ENCODE measurements at regions not wholly inside any gene's neighbourhood (a gene's known extent, or its start where the extent isn't known, plus 50 kb on each side); places are given as distances from the start of the nearest gene placed in this dataset.

- Histone ChIP-seq H4K20me1 (ENCODE audit: insufficient read depth, low read length) (no peaks in the 10 kb centered on the region), H3K36me3 (ENCODE audit: insufficient read depth, low read length) (no peaks in the 10 kb centered on the region), H3K4me2 (ENCODE audit: low read length) (no peak overlapping the region), H3K4me1 (ENCODE audit: insufficient read depth, low read length, poor library complexity, severe bottlenecking) (no peaks in the 10 kb centered on the region), H3K4me3 (ENCODE audit: low read depth, low read length, poor library complexity, severe bottlenecking) (no peak overlapping the region), H3K9me2 (ENCODE audit: insufficient read depth, low read length) (no peaks in the 10 kb centered on the region), H3K9me3 (ENCODE audit: low read length) (no peaks in the 10 kb centered on the region), H2AFZ (ENCODE audit: low read length) (no peak overlapping the region), H3K27ac (ENCODE audit: low read depth, low read length, poor library complexity, severe bottlenecking) (no peak overlapping the region), H3K79me2 (ENCODE audit: insufficient read depth, low read depth, low read length) (no peaks in the 10 kb centered on the region)
- intact Hi-C loops (cut with micrococcal nuclease; ENCODE audit: unreplicated experiment), result no loop called here
- no TSS peak for BruUV-seq (replicated peaks)
- no peak for DNase-seq (ENCODE audit: low spot score)
- no peak for TF ChIP-seq CTCF (conservative IDR thresholded peaks at IDR 0.05; ENCODE audit: low read length)
- no peak for TF ChIP-seq EZH2phosphoT487 (IDR thresholded peaks at IDR 0.05; ENCODE audit: borderline replicate concordance, low read depth, low read length)
- ChIA-PET POLR2A (interaction anchor here (0.6 to 1.1 kb wide), 2 partner anchors 9 to 235 kb away, joined by 3 to 5 read pairs; no protein-coding TSS in a partner anchor), CTCF (ENCODE audit: unreplicated experiment) (no interaction called here)
Observed at GRCh38 chr7:21013765-21014539, 227.3 kb upstream of the SP8 start.

GRCh38 chr7:21020667-21021066, 234.0 kb upstream of the SP8 start:
- ChIA-PET POLR2A (no interaction called here), CTCF (ENCODE audit: unreplicated experiment) (no interaction called here)
- no peak overlapping the region for H3K4me2 ChIP-seq (ENCODE audit: low read length)
- no peak overlapping the region for H3K27ac ChIP-seq (ENCODE audit: low read depth, low read length, poor library complexity, severe bottlenecking)
- H3K4me3 ChIP-seq (ENCODE audit: low read depth, low read length, poor library complexity, severe bottlenecking), result no peak overlapping the region
- no peaks in the 10 kb centered on the region for H3K9me3 ChIP-seq (ENCODE audit: low read length)
- TF ChIP-seq EZH2phosphoT487 (IDR thresholded peaks at IDR 0.05; ENCODE audit: borderline replicate concordance, low read depth, low read length) (no peak), CTCF (conservative IDR thresholded peaks at IDR 0.05; ENCODE audit: low read length) (no peak)
- no peaks in the 10 kb centered on the region for H3K36me3 ChIP-seq (ENCODE audit: insufficient read depth, low read length)
- no peaks in the 10 kb centered on the region for H3K4me1 ChIP-seq (ENCODE audit: insufficient read depth, low read length, poor library complexity, severe bottlenecking)
- no peaks in the 10 kb centered on the region for H4K20me1 ChIP-seq (ENCODE audit: insufficient read depth, low read length)
- no peak overlapping the region for H2AFZ ChIP-seq (ENCODE audit: low read length)
- BruUV-seq (replicated peaks), result no TSS peak
- intact Hi-C loops (cut with micrococcal nuclease; ENCODE audit: unreplicated experiment), result no loop called here
- no peaks in the 10 kb centered on the region for H3K79me2 ChIP-seq (ENCODE audit: insufficient read depth, low read depth, low read length)
- no peaks in the 10 kb centered on the region for H3K9me2 ChIP-seq (ENCODE audit: insufficient read depth, low read length)
- DNase-seq (ENCODE audit: low spot score), result no peak

GRCh38 chr7:21023841-21024484, 237.3 kb upstream of the SP8 start:
- H3K36me3 ChIP-seq (ENCODE audit: insufficient read depth, low read length), result no peaks in the 10 kb centered on the region
- no peaks in the 10 kb centered on the region for H3K79me2 ChIP-seq (ENCODE audit: insufficient read depth, low read depth, low read length)
- H3K4me3 ChIP-seq (ENCODE audit: low read depth, low read length, poor library complexity, severe bottlenecking), result no peak overlapping the region
- H2AFZ ChIP-seq (ENCODE audit: low read length), result no peak overlapping the region
- H3K4me2 ChIP-seq (ENCODE audit: low read length), result no peak overlapping the region
- BruUV-seq (replicated peaks), result no TSS peak
- H3K9me3 ChIP-seq (ENCODE audit: low read length), result no peaks in the 10 kb centered on the region
- intact Hi-C loops (cut with micrococcal nuclease; ENCODE audit: unreplicated experiment), result no loop called here
- CTCF ChIA-PET (ENCODE audit: unreplicated experiment), result no interaction called here
- H3K27ac ChIP-seq (ENCODE audit: low read depth, low read length, poor library complexity, severe bottlenecking), result no peak overlapping the region
- DNase-seq (ENCODE audit: low spot score), result no peak
- no peaks in the 10 kb centered on the region for H4K20me1 ChIP-seq (ENCODE audit: insufficient read depth, low read length)
- no peaks in the 10 kb centered on the region for H3K4me1 ChIP-seq (ENCODE audit: insufficient read depth, low read length, poor library complexity, severe bottlenecking)
- H3K9me2 ChIP-seq (ENCODE audit: insufficient read depth, low read length), result no peaks in the 10 kb centered on the region
- no peak for TF ChIP-seq CTCF (conservative IDR thresholded peaks at IDR 0.05; ENCODE audit: low read length)
- TF ChIP-seq EZH2phosphoT487 (IDR thresholded peaks at IDR 0.05; ENCODE audit: borderline replicate concordance, low read depth, low read length), result no peak
- POLR2A ChIA-PET, result interaction anchor here (0.6 to 1.5 kb wide), 3 partner anchors 43 to 599 kb away, joined by 3 to 5 read pairs (median 4); no protein-coding TSS in a partner anchor

Data from OCI-LY7 (cell line).